ENCODE measurements at regions not wholly inside any gene's neighbourhood (a gene's known extent, or its start where the extent isn't known, plus 50 kb on each side); places are given as distances from the start of the nearest gene placed in this dataset.

DNA sequence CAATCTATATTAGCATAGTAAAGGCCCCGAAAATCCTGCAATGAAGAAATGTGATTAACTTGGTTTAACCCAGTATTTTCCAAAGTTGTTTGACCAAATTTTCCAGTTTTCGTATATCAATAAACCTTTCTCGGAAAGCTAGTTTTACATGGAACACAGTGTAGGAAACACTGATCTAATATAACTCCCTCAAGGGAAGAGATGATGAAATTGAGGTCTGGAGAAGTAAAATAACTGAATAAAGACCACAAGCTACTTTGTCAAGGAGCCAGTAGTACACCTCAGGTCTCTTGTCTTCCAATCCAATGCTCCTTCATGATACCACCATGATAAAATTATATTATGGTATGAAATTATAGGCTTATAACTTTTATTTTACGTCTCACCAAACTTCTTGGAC, 118.1 kb upstream of the TARS1 start:
- TF ChIP-seq ZNF114 (CRISPR knock-in tag; IDR thresholded peaks at IDR 0.05) (no peak), EZH2phosphoT487 (IDR thresholded peaks at IDR 0.05; ENCODE audit: unreplicated experiment) (no peak), EZH2 (IDR thresholded peaks at IDR 0.05; ENCODE audit: low read depth, unreplicated experiment) (no peak), JUNB (IDR thresholded peaks at IDR 0.05; ENCODE audit: unreplicated experiment) (no peak)
- TF ChIP-seq, protein P1, sequence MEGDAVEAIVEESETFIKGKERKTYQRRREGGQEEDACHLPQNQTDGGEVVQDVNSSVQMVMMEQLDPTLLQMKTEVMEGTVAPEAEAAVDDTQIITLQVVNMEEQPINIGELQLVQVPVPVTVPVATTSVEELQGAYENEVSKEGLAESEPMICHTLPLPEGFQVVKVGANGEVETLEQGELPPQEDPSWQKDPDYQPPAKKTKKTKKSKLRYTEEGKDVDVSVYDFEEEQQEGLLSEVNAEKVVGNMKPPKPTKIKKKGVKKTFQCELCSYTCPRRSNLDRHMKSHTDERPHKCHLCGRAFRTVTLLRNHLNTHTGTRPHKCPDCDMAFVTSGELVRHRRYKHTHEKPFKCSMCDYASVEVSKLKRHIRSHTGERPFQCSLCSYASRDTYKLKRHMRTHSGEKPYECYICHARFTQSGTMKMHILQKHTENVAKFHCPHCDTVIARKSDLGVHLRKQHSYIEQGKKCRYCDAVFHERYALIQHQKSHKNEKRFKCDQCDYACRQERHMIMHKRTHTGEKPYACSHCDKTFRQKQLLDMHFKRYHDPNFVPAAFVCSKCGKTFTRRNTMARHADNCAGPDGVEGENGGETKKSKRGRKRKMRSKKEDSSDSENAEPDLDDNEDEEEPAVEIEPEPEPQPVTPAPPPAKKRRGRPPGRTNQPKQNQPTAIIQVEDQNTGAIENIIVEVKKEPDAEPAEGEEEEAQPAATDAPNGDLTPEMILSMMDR (conservative IDR thresholded peaks at IDR 0.05; ENCODE audit: low read depth in 2 of 2): no peak

Data from GM23338 (cell line).